Prostate gland (tissue), 2 donors: ENCODE measurements at regions not wholly inside any gene's neighbourhood (a gene's known extent, or its start where the extent isn't known, plus 50 kb on each side); places are given as distances from the start of the nearest gene placed in this dataset.

Source experiments
- CTCF ChIP-seq, 4 experiments: fragments of 200-600 bp in 2 of 4; fragments of 450-650 bp in 2 of 4; sonication (generic) in 2 of 4; IDR thresholded peaks; 1 replicate in 3 of 4; 2 replicates in 1 of 4; pipeline ENCODE4 v1.5.1; 2016 to 2019; ENCODE audit warnings: antibody characterized with exemption in 4 of 4, mild to moderate bottlenecking in 2 of 4, moderate library complexity in 2 of 4
- POLR2A ChIP-seq: fragments of 450-650 bp; IDR thresholded peaks from one replicate; pipeline ENCODE4 v1.6.1; 2016; ENCODE audit warnings: antibody characterized with exemption, mild to moderate bottlenecking
- POLR2AphosphoS5 ChIP-seq: sonication (generic); formaldehyde crosslinking; IDR thresholded peaks from one replicate; pipeline ENCODE4 v1.6.1; 2017; ENCODE audit warnings: antibody characterized with exemption

DNA sequence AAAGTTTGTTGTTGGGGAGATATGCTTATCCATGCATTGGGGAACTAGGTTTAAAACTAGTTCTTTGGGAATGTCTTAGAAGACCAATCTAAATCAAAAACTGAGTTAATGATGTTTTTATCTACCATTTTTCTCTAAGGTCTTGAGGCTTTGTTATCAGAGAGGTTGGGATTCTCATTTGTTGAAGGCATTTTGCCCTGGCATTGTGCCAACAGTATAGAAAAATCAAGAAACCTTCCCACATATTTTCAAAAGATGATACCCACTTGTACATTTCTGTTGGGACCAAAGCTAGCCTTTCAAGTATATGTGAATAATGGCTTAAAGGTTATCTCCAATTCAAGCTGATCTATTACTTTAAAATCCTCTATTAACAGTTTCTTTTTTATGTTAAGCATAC lies 419.8 kb upstream of the KIF2A start:
- TF ChIP-seq POLR2A (no peak), CTCF (IDR thresholded peaks at IDR 0.05) (no peak), POLR2AphosphoS5 (no peak)
